ENCODE measurements at regions not wholly inside any gene's neighbourhood (a gene's known extent, or its start where the extent isn't known, plus 50 kb on each side); places are given as distances from the start of the nearest gene placed in this dataset.

DNA sequence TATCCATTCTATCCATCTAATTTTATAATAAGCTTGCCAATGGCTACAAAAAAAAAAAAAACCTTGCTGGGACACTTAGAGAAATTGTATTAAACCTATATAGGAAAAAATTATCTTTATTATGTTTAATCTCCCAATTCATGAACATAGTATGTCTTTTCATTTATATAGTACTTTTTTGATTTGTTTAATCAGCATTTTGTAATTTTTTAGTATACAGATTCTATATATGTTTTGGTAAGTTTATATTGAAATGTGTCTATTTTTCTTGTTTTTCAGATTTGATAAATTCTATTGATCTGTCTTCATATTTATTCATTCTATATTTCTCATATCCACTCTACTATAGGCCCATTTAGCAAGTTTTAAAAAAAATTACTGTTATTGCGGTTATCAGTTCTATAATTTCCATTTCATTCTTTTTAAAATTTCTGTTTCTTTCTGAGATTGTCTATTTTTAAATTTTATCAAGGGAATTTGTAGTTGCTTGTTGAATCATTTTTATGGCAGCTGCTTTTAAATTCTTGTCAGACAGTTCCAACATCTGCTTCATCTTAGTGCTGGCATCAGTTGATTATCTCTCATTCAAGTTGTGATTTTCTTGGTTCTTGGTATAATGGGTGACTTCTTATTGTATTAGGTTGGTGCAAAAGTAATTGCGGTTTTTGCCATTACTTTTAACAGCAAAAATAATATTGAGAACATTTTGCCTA, 170.1 kb upstream of the S1PR3 start:
- no peak for DNase-seq (ENCODE audit: low spot score in 2 of 2)

DNA sequence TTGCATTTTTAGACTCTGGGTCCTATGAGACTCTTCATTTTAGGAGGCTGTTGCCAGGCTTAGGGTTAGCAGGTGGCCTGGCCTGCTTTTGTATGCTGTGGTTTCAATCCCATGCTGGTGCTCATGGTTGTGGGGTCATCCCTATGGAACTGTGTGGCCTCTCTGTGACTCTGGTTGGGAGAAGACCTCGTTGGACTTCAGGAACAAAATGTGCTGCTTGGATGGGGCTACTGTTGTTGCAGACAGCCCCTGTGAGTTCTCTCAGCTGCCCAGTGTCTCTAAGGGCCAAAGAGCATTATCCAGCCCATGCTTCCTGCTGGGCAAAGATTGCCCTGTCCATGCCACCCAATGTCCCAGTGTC, 169.5 kb upstream of the S1PR3 start:
- no peaks in the 10 kb centered on the region for H3K36me3 ChIP-seq
- no peak overlapping the region for H3K27ac ChIP-seq
- no peak for DNase-seq (ENCODE audit: low spot score in 2 of 2)
- no peaks in the 10 kb centered on the region for H3K27me3 ChIP-seq
- no peaks in the 10 kb centered on the region for H3K9me3 ChIP-seq
- no peaks in the 10 kb centered on the region for H3K4me1 ChIP-seq
- TF ChIP-seq EP300 (IDR thresholded peaks at IDR 0.05) (no peak), POLR2A (IDR thresholded peaks at IDR 0.05) (no peak), POLR2AphosphoS5 (IDR thresholded peaks at IDR 0.05) (no peak)
- TF ChIP-seq, protein P1, sequence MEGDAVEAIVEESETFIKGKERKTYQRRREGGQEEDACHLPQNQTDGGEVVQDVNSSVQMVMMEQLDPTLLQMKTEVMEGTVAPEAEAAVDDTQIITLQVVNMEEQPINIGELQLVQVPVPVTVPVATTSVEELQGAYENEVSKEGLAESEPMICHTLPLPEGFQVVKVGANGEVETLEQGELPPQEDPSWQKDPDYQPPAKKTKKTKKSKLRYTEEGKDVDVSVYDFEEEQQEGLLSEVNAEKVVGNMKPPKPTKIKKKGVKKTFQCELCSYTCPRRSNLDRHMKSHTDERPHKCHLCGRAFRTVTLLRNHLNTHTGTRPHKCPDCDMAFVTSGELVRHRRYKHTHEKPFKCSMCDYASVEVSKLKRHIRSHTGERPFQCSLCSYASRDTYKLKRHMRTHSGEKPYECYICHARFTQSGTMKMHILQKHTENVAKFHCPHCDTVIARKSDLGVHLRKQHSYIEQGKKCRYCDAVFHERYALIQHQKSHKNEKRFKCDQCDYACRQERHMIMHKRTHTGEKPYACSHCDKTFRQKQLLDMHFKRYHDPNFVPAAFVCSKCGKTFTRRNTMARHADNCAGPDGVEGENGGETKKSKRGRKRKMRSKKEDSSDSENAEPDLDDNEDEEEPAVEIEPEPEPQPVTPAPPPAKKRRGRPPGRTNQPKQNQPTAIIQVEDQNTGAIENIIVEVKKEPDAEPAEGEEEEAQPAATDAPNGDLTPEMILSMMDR (IDR thresholded peaks at IDR 0.05), result no peak
- no peak overlapping the region for H3K4me3 ChIP-seq
- 20% methylated on average over 1 of the region's 1 CpG for WGBS

More for the DNA sequence above, 170.1 kb upstream of the S1PR3 start:
- no peak overlapping the region for H3K27ac ChIP-seq
- no peaks in the 10 kb centered on the region for H3K27me3 ChIP-seq
- H3K9me3 ChIP-seq, result no peaks in the 10 kb centered on the region
- no peak overlapping the region for H3K4me3 ChIP-seq
- WGBS, result 78% methylated on average over 2 of the region's 2 CpGs
- no peaks in the 10 kb centered on the region for H3K4me1 ChIP-seq
- TF ChIP-seq, protein P1 (IDR thresholded peaks at IDR 0.05), result no peak
- no peak for TF ChIP-seq EP300 (IDR thresholded peaks at IDR 0.05)
- TF ChIP-seq POLR2A (IDR thresholded peaks at IDR 0.05), result no peak
- no peak for TF ChIP-seq POLR2AphosphoS5 (IDR thresholded peaks at IDR 0.05)
- no peaks in the 10 kb centered on the region for H3K36me3 ChIP-seq

DNA sequence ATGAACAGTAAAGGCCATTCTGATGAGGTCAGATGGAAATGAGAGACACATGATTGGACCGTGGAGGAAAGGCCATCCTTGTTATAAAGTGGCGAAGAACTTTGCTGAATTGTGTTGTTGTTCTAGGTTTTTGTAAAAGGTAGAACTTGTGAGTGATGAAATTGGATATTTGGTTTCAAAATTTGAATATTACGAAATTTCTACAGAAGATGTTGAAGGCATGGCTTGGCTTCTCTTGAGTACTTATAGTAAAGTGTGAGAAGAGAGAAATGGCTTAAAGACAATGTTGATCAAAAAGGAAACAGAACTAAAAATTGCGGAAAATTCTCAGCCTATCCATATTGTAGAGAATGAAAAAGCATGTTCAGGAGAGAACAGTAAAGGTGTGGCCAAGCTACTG, 166.6 kb upstream of the S1PR3 start:
- DNase-seq (ENCODE audit: low spot score in 2 of 2), result no peak
- Histone ChIP-seq H3K36me3 (no peaks in the 10 kb centered on the region), H3K4me1 (no peaks in the 10 kb centered on the region), H3K27ac (no peak overlapping the region), H3K4me3 (no peak overlapping the region), H3K27me3 (peaks cover 3% of the 10 kb centered on the region), H3K9me3 (no peaks in the 10 kb centered on the region)
- TF ChIP-seq POLR2AphosphoS5 (IDR thresholded peaks at IDR 0.05) (no peak), POLR2A (IDR thresholded peaks at IDR 0.05) (no peak), EP300 (IDR thresholded peaks at IDR 0.05) (no peak)
- TF ChIP-seq, protein P1 (IDR thresholded peaks at IDR 0.05), result no peak
- WGBS, result 97% methylated on average over 4 of the region's 4 CpGs

DNA sequence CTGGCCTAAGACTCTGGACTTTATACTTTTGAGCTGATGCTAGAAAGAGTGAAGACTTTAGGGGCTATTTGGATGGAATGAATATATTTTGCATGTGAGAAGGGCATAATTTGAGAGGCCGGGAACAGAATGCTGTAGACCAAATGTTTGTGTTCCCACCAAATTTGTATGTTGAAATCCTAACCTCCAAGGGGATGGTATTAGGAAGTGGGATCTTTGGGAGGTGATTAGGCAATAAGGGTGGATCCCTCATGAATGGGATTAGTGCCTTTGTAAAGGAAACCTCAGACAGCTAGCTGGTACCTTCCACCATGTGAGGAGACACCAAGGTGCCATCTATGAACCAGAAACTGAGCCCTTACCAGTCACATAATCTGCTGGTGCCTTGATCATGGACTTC, 165.1 kb upstream of the S1PR3 start:
- DNase-seq (ENCODE audit: low spot score in 2 of 2), result no peak
- Histone ChIP-seq H3K27ac (no peak overlapping the region), H3K27me3 (peaks cover 3% of the 10 kb centered on the region), H3K4me1 (no peaks in the 10 kb centered on the region), H3K9me3 (no peaks in the 10 kb centered on the region), H3K4me3 (no peak overlapping the region), H3K36me3 (no peaks in the 10 kb centered on the region)
- TF ChIP-seq EP300 (IDR thresholded peaks at IDR 0.05), result no peak
- no peak for TF ChIP-seq POLR2AphosphoS5 (IDR thresholded peaks at IDR 0.05)
- TF ChIP-seq POLR2A (IDR thresholded peaks at IDR 0.05), result no peak
- TF ChIP-seq, protein P1 (IDR thresholded peaks at IDR 0.05), result no peak
- WGBS, result 95% methylated on average over 1 of the region's 1 CpG

DNA sequence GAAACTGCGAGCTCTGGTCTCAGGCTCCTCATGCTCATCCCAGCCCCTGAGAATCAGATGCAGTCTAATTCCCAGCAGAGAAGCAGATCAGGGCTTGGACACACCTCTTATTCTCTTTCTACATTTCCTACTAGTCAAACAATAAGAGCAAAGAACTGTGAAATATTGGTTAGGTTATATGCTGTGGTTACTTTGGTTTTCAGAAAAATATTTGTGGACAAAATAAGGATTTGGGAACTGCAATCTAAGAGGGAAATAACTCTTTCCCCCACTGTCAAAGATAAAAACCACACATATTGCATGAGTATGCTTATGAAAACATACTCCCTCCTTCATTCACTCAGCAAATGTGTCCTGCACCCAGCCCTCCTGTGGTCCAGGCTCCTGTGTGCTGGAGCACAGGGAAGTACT, 164.5 kb upstream of the S1PR3 start:
- no peaks in the 10 kb centered on the region for H3K9me3 ChIP-seq
- no peaks in the 10 kb centered on the region for H3K36me3 ChIP-seq
- no peak overlapping the region for H3K4me3 ChIP-seq
- H3K27me3 ChIP-seq, result peaks cover 3% of the 10 kb centered on the region
- TF ChIP-seq POLR2AphosphoS5 (IDR thresholded peaks at IDR 0.05) (no peak), EP300 (IDR thresholded peaks at IDR 0.05) (no peak)
- DNase-seq (ENCODE audit: low spot score in 2 of 2), result no peak
- no peak overlapping the region for H3K27ac ChIP-seq
- no peaks in the 10 kb centered on the region for H3K4me1 ChIP-seq
- WGBS, result 83% methylated on average over 1 of the region's 1 CpG

DNA sequence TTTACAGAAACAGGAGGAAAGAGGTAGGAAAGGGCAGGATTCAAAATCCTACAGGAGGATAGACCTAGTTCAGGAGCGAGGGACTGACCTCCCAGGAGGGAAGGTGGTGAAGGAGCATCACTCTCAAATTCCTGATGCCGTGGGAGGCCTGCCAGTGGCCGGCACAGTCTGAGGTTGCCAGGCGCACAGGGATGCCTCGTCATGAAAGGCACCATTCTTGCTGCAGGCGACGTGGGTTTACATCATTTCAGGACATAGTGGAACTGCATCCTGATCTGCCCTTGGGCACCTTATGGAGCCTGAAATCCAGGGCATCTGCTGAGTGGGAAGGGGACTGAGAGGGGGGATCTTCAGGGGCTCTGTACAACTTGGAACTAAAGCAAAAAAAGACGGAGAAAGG, 163.2 kb upstream of the S1PR3 start:
- Histone ChIP-seq H3K27ac (no peak overlapping the region), H3K4me3 (no peak overlapping the region), H3K4me1 (no peaks in the 10 kb centered on the region), H3K27me3 (peaks cover 5% of the 10 kb centered on the region), H3K9me3 (no peaks in the 10 kb centered on the region), H3K36me3 (no peaks in the 10 kb centered on the region)
- no peak for DNase-seq (ENCODE audit: low spot score in 2 of 2)
- TF ChIP-seq, protein P1 (IDR thresholded peaks at IDR 0.05), result no peak
- TF ChIP-seq EP300 (IDR thresholded peaks at IDR 0.05) (no peak), POLR2A (IDR thresholded peaks at IDR 0.05) (no peak), POLR2AphosphoS5 (IDR thresholded peaks at IDR 0.05) (no peak)
- WGBS, result 65% methylated on average over 8 of the region's 8 CpGs

All from suprapubic skin (tissue), 4 donors.